Pancreas (tissue), 10 donors: ENCODE measurements at regions not wholly inside any gene's neighbourhood (a gene's known extent, or its start where the extent isn't known, plus 50 kb on each side); places are given as distances from the start of the nearest gene placed in this dataset.

Experiments used
- ATAC-seq, 4 donors: fragments of 200-7000 bp; cut with Tn5 transposase; one replicate each; pipeline versions ENCODE4 v1.8.0 to v1.9.1; 2020; ENCODE audit warnings: mild to moderate bottlenecking in 4 of 4, moderate library complexity in 4 of 4
- DNase-seq, 6 donors: peaks; one replicate each; pipeline ENCODE4 v3.0.0-alpha.2; 2020
- FAIRE-seq: peaks from 2 replicates; lab custom pipeline; 2012; peaks lifted over from hg19 to GRCh38; lab: Jason Lieb, UNC
- H3K27ac ChIP-seq, 4 donors: fragments of 200-600 bp; sonication (generic); 1 replicate in 3 of 4; 2 replicates in 1 of 4; pipeline versions ENCODE4 v1.5.0 to v1.8.0; 2020
- H3K27me3 ChIP-seq, 4 donors: fragments of 200-600 bp; one replicate each; pipeline ENCODE4 v1.8.0; 2021
- H3K36me3 ChIP-seq, 3 donors: fragments of 200-600 bp; sonication (generic) in 1 of 3; one replicate each; pipeline versions ENCODE4 v1.5.0 to v1.8.0; 2020 to 2021
- H3K4me1 ChIP-seq, 3 donors: fragments of 200-600 bp; one replicate each; pipeline ENCODE4 v1.8.0; 2021
- H3K4me3 ChIP-seq, 4 donors: fragments of 200-600 bp; sonication (generic) in 2 of 4; one replicate each; pipeline versions ENCODE4 v1.5.0 to v1.8.0; 2020 to 2021
- H3K9me3 ChIP-seq, 4 donors: fragments of 200-600 bp; one replicate each; pipeline ENCODE4 v1.8.0; 2021
- CTCF ChIP-seq, 4 donors: fragments of 200-600 bp; sonication (generic) in 3 of 4; IDR thresholded peaks; one replicate each; pipeline versions ENCODE4 v1.5.0 to v1.8.0; 2021; ENCODE audit warnings: antibody characterized with exemption in 4 of 4
- WGBS, 2 donors: extraction: QIAGEN DNeasy Blood & Tissue Kit; methylation state at CpG; one replicate each; pipeline ENCODE4 v1.1.7; 2013; 5-methylcytosine and 5-hydroxymethylcytosine counted together
- intact Hi-C, 3 donors: fragments of 100-400 bp; cut with DNase I; formaldehyde crosslinking; loops; one replicate each; pipeline versions ENCODE4 v1.11.1 to v1.14.2; 2022
- donor health status: healthy with polysubstance abuse.
- donor health status: DM: no; HTN: no; CAD: no; lungs with moderate emphysema.
- donor health status: DM: no; HTN: no; CAD: no.
- donor health status: control.
- donor health status: control.
- donor health status: Bipolar disorder and iron deficiency.
- donor health status: DM: yes; HTN: yes; CAD: no.
- donor health status: DM: no; HTN: no; CAD: no.
- donor health status: DM: no; HTN: no; CAD: no.
- donor health status: DM: yes; HTN: yes; CAD: no.

GRCh38 chr9:99690573-99690972, 131.1 kb upstream of the NR4A3 start:
- DNase-seq (no peak), FAIRE-seq (no peak), ATAC-seq (peak in 3 of 4 donors; percentile 20 to 72 (median 68))
- Histone ChIP-seq H3K36me3 (no peaks in the 10 kb centered on the region), H3K9me3 (no peaks in the 10 kb centered on the region), H3K4me1 (no peaks in the 10 kb centered on the region), H3K4me3 (no peak overlapping the region), H3K27ac (no peak overlapping the region), H3K27me3 (no peaks in the 10 kb centered on the region)
- intact Hi-C loops, result no loop called here
- TF ChIP-seq CTCF (IDR thresholded peaks at IDR 0.05), result no peak
- 19 to 21% methylated on average over 4 of the region's 4 CpGs for WGBS, 2 donors

- no peak for DNase-seq
- intact Hi-C loops, result no loop called here
These were observed 127.8 kb upstream of the NR4A3 start for GRCh38 chr9:99693888-99694287.

DNA sequence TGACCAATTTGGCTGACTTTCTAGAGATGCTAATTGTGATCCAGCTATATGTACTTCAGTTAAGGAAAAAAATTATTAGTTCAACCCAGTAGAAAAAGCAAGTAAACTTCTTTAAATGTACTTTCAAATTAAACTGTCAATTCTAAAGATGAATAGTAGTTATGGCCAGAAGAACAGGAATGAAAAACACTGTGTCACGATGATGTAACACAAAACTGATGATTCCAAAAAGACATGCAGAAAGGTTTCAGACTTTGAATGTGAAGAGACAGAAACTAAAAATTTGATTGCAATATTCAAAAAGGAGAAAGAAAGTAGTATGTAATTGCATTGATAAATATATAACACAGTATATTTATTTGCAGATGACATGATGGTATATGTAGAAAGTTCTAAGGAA, 127.3 kb upstream of the NR4A3 start:
- Histone ChIP-seq H3K27ac (no peak overlapping the region), H3K27me3 (no peaks in the 10 kb centered on the region), H3K4me3 (no peak overlapping the region), H3K36me3 (no peaks in the 10 kb centered on the region), H3K4me1 (no peaks in the 10 kb centered on the region), H3K9me3 (no peaks in the 10 kb centered on the region)
- TF ChIP-seq CTCF (IDR thresholded peaks at IDR 0.05), result no peak
- ATAC-seq (no peak), DNase-seq (no peak), FAIRE-seq (no peak)
- WGBS, 2 donors, result 86 to 89% methylated on average over 1 of the region's 1 CpG
- intact Hi-C loops, result no loop called here

More at GRCh38 chr9:99693888-99694287, 127.8 kb upstream of the NR4A3 start:
- WGBS, 2 donors, result 78 to 82% methylated on average over 3 of the region's 3 CpGs
- Histone ChIP-seq H3K4me3 (no peak overlapping the region), H3K36me3 (no peaks in the 10 kb centered on the region), H3K27me3 (no peaks in the 10 kb centered on the region), H3K9me3 (no peaks in the 10 kb centered on the region), H3K27ac (no peak overlapping the region), H3K4me1 (no peaks in the 10 kb centered on the region)
- FAIRE-seq (no peak), ATAC-seq (no peak)
- no peak for TF ChIP-seq CTCF (IDR thresholded peaks at IDR 0.05)

DNA sequence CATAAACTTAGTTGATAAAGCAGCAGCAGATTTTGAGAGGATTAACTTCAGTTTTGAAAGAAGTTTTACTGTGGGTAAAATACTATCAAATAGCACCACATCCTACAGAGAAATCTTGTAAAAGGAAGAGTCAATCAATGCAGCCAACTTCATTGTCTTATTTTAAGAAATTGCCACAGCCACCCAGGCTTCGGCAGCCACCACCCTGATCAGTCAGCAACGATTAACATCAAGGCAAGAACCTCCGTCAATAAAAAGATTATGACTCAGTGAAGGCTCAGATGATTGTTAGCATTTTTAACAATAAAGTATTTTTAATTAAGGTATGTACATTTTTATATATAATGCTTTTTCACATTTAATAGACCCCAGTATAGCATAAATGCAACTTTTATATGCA, 122.3 kb upstream of the NR4A3 start:
- no peak for TF ChIP-seq CTCF (IDR thresholded peaks at IDR 0.05)
- WGBS, 2 donors, result 81 to 91% methylated on average over 3 of the region's 3 CpGs
- no peak overlapping the region for H3K27ac ChIP-seq
- ATAC-seq (no peak), DNase-seq (no peak), FAIRE-seq (no peak)
- H3K4me3 ChIP-seq, result no peak overlapping the region
- H3K27me3 ChIP-seq, result no peaks in the 10 kb centered on the region
- no peaks in the 10 kb centered on the region for H3K36me3 ChIP-seq
- intact Hi-C loops, result no loop called here
- H3K4me1 ChIP-seq, result no peaks in the 10 kb centered on the region
- H3K9me3 ChIP-seq, result no peaks in the 10 kb centered on the region

DNA sequence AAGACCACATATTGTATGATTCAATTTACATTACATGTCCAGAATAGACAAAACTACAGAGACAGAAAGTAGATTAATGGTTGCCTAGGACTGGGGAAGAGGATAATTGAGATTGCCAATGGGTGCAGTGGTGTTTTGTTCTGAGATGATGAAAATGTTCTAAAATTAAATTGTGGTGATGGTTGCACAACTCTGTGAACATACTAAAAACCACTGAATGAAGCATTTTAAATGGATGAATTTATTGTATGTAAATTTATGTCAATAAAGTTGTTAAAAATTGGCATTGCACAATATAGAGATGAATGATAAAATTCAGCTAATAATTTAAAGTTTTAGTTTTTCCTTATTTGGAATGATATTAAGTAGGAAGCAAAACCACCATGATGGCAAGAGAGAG, 109.5 kb upstream of the NR4A3 start:
- Histone ChIP-seq H3K27ac (no peak overlapping the region), H3K4me3 (no peak overlapping the region), H3K4me1 (no peaks in the 10 kb centered on the region), H3K27me3 (no peaks in the 10 kb centered on the region), H3K9me3 (no peaks in the 10 kb centered on the region), H3K36me3 (no peaks in the 10 kb centered on the region)
- ATAC-seq (no peak), DNase-seq (no peak), FAIRE-seq (no peak)
- intact Hi-C loops, result no loop called here
- no peak for TF ChIP-seq CTCF (IDR thresholded peaks at IDR 0.05)
